ENCODE measurements at regions not wholly inside any gene's neighbourhood (a gene's known extent, or its start where the extent isn't known, plus 50 kb on each side); places are given as distances from the start of the nearest gene placed in this dataset.

DNA sequence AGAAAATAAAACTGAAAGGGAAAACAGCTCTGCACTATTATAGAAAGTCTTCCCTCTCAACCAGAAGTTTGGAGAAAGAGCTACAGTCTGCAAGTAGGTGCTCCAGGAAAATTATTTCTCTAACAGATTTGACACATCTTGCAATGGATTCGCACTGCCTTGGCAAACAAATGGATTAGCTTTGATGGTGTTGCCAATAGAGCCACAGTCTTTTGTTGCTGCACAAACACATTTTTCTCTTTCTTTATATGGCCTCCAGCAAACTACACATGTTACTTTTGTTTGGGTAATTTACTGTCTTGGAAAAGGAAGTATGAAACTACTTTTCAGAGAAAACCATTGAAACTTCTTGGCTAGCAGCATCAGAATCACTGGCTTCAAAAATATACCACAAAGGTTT, 523.1 kb downstream of the EFNA5 start:
- DNase-seq (ENCODE audit: low read depth in 2 of 2), result no peak

DNA sequence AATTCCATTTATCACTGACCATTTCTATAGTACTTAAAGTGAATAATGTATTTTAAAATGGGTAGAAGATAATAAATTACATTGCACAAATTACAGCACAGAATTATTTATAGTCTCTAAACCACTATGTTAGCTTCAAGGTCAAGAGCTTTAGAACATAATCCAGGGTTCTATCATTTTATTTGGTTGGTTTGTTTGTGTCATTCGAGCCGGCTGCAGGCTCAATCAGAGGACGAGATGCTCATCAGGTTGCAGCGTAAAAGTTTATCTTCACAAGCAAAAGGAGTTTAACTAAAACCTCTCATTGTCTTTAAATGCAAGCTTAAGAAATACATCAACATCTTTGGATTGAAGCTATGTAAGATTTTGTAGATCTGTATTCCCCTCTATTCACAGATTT, 523.8 kb downstream of the EFNA5 start:
- no peak for DNase-seq (ENCODE audit: low read depth in 2 of 2)

DNA sequence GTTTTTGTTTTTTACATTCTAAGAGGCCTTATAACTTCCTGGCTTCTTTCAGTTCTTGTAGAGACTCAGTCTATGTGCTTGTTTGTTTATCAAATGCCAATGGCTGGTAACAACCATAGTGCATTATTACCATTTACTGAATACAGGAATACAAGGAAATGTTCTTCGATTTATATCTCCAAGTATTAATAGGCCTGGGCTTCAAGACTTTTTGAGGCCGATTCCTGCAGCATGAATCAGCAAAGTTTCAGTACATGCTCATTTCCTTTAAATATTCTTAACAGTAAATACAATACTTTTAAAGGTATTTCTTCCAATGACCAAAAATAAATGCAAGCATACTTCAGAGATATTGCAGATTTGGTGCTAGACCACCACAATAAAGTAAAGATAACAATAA, 535.3 kb downstream of the EFNA5 start:
- DNase-seq (ENCODE audit: low read depth in 2 of 2), result no peak

DNA sequence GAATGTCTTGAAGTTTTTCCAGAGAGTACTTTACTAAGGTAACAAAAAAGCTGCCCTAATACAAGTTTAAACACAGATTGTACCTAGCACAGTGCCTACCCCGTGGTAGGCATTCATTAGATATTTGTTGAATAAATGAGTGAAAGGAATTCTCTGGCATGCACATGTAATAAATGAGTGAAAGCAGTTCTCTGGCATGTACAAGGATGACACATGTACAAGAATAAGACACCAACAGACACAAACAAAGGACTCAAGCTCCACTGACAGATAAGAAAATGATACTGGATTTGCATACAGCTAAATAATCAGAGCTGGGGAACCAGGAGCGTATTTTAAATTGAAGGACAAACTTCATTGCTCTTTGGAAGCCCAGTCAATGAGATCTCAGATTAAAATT, 535.8 kb downstream of the EFNA5 start:
- no peak for DNase-seq (ENCODE audit: low read depth in 2 of 2)

DNA sequence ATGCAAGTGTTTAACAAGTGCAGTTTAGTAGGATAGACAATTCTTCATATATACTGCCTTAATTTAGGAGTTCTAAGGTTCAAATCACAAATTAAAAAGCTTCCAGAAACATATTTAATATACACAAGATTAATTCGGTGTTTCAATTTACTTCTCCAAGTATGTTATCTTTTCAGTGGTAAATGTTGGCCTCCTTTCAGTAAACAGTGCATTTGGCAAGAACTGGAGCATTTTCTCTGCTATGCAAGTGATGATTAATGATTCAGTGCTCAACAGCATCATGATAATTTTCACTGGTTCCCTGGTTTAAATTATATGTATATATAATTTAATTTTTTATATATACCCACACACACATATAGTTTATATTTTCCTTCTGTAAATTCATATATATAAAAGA, 541.7 kb downstream of the EFNA5 start:
- no peak for DNase-seq (ENCODE audit: low read depth in 2 of 2)

DNA sequence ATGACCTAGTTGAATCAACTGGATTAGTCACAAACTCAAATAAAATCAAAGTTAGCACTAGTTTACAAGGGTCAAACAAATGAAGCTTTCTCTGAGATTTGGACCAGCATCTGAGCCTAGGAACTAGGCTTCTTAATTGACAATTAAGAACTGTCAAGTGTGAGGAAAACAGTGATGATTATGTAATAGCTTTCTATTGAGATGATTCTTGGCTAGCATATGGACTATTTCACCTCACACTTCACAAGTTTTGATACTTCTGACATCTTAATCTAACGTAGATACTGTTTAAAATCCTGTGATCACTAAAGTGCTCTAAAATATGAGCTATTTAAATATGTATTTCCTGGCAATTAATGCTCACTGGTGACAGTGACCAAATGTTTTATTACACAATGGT, 542.9 kb downstream of the EFNA5 start:
- no peak for DNase-seq (ENCODE audit: low read depth in 2 of 2)

DNA sequence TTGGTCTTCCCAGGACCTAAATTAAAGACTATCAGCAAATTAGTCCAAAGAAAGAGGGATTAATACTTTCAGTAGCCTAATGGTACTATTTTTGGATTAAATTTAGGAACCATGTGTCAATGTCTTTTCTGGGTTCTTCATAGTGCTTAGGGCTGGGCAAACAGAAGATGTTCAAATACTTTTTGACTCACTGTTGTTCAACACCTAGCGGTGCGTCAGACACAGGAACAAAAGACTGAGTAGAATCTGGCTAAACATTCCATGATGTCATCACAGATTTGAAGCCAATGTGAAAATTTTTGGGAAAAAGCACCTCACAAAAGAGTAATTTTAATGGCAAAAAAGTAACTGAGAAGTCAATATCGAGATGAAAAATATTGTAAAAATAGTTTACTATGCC, 544.4 kb downstream of the EFNA5 start:
- DNase-seq (ENCODE audit: low read depth in 2 of 2), result no peak

DNA sequence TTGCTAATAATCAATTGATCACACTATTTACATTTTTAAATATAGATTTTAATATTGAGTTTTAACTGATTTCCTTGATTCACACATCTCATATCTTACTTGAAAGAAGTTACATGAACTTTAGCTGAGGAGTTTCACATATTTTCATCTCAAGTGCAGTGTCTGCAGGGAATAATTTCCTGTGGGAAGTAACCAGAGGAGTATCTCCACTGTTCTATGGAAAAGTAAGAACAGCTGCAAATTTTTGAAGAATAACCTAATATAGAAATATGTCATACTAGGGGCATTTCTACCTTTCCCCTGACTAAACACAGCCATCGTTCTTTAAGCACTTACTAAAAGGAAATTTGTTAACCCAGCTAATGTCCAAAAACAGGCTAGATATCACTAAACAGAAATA, 546.4 kb downstream of the EFNA5 start:
- DNase-seq (ENCODE audit: low read depth in 2 of 2), result no peak

DNA sequence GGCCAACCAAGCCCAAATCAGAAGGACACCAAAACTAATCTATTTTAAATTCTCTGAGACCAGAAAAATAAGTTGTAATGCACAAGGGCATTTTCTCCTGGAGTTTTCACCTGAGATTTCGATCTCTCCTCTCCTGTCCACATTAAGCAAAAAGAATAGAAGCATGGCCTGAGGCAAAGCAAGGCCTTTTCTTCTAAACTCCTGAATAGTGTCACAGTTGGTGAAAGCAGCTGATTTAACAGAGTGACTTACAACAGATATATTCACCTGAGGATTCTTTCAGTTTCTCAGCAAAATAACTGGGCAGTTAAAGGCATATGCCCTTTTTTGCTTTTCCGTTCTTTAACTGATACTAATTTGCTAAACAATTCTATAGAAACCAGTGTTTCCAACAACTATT, 547.7 kb downstream of the EFNA5 start:
- DNase-seq (ENCODE audit: low read depth in 2 of 2), result no peak

DNA sequence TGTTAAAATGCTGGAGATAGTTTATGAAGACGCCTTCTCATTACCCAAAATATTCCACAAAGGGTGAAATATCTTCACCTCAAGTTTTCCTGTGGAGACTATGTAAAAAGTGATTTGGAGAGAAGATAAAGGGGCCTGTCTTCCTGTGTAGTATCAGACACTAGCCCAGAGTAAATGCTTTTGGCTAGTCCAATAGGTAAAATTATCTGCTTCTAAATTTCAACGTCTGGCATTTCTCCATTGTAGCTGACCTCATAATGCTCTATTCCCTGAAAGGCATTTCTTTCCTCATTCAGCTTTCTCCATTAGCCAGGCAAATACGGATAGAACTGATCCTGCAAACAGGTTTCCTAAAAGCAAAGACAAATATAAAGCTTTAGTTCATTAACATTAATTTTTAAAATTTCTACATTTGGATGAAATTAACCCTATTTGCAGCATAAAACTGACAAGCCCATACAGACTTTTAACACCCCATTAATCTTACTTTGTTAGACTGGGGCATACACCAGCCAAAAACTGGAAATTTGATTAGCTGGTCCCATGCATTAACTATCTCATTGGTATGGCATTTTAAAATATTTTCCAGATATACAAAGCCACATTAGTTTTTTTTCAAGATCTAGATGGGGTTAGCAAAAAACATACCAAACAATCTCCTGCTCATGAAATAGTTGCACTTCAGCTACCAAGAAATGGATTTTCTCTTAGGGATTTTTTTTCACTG, 548.8 kb downstream of the EFNA5 start:
- DNase-seq (ENCODE audit: low read depth in 2 of 2), result no peak

DNA sequence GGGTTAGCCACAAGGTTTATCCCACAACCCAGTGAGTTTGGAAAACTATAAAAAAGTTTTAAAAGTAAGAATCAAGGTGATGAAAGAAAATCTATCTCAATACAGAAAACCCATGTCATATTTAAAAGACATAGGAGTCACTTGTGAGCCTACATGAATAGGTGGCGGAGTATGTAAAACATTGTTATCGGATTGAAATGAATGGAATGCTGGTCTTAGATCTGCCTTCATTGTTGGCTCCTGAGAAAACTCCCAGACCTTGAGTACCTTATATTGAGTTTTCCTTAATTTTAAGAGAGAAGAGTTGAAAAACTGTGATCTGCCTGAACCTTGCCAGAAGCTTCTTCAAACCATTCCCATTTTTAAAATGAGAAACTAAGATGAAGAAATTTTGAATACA, 551.1 kb downstream of the EFNA5 start:
- no peak for DNase-seq (ENCODE audit: low read depth in 2 of 2)

DNA sequence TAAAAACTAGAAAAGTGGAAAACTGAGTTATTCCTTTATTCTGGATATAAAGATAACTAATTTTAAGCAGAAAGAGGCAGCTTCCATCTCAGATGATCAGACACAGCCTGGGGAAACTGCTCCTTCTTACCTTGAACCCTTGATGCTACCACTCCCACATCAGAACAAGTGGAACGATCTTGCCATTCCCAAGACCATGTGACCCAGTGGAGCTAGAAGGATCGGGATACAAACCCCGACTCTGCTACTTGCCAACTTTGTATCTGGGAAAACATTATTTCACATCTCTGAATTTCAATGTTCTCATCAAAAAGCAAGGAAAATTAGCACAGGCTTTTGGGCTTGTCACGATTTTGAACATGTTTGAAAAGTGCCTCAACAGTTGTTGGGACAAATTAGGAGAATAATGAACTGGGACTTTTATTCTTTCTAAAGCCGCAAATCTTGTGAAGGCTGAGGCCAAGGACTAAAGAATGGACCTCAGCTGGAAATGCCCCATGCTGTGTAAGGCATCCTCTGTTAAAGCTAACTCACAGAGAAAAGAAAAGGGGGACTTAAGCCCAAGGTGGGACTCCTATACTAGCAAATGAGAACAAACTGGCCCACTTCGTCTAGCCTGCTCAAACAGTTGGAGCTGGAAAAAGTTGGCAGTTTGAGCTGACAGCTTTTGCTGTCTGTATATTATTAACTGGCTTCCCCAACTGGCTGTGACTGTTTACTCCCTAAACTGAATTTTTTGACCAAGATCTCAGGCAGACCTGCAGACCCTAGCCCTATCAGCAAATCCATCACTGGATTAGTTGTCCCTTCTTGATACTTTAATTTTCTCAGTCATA, 552.3 kb downstream of the EFNA5 start:
- no peak for DNase-seq (ENCODE audit: low read depth in 2 of 2)

DNA sequence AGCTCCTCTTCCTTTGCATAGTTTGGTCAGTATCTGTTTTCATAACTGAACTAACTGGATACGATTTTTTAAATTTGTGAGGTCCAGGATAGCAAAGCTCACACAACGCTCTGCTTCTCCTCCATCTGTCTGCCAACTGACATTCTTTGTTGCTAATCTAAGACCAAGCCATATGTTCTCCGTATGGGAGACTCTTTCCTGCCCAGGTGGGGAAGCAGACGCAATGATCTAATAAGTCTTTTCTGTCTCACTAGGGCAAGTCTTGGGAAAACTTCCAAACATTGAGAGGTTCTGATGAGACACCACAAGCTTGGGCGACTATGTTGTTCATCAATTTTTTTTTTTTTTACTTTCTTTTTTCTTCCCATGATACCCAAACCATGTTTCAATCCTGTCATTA, 558.5 kb downstream of the EFNA5 start:
- no peak for DNase-seq (ENCODE audit: low read depth in 2 of 2)

DNA sequence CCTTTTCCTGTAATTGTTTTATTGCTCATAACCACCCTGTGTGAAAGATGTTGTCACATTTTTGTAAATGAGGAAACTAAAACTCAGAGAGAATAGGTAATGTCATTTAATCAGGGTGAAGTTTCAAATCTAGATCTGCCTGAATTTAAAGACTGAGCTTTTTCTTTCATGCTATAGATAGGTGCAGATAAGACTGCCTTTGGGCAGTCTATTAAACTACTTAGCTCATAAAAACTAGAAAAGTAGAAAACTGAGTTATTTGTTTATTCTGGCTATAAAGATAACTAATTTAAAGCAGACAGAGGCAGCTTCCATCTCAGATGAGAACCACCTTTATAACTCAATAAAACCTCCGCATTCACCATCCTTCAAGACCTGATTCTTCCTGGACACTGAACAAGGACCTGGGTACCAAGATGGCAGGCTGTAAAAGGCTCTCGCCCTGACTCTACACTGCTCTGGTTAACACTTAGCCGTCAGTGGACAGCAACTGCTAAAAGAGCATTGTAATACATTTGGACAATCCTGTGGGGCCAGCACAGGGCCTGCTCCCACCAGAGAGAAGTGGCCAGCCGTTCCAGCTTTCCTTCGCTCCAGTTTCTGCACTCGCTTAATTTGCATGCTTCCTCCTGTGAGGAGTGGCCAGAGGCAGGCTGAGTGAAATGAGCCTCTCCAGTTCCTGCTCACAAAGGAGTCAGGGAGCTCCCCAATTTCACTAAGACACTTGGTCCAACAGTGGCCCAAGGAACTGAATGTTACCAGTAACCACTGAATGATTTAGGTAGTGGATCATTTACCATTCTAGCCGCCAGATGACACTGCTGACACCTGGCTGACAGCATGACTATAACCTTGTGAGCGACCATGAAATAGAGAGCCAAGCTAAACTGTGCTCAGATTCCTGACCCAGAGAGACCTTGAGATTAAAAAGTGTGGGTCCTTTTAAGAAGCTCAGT, 566.4 kb downstream of the EFNA5 start:
- DNase-seq (ENCODE audit: low read depth in 2 of 2), result no peak

DNA sequence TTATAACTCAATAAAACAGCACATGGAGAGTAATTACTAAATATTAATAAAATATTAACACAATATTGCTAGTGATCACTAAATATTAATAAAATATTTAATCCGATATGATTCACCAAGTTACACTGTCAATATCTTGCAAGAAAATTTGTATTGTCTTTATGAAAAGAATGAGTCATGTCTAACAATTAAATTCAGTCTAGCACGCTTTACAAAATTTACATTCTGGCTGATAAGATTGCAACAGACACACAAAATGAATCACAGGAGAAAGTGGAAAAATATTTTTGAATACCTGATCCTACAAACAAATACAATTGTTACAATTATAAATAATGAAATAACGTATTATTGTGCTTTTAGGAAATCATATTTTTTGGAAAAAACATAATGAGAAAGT, 567.2 kb downstream of the EFNA5 start:
- no peak for DNase-seq (ENCODE audit: low read depth in 2 of 2)

DNA sequence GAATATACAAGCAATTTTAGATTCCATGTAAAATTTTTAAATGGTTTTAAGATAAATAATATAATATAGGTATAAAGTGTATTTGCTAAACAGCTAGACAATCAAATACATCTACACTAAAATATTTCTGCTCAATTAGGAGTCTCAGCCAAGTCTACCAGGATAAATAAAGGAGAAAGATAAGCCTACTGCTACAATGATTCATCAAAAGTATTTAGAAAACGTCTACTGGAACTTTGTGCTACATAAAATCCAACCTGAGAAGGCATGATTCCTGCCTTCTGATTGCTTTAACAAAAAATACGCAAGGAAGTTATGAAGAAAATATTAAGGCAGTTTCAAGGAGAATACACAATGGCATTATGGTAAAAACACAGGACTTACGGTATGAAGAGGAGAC, 570.6 kb downstream of the EFNA5 start:
- DNase-seq (ENCODE audit: low read depth in 2 of 2), result no peak

DNA sequence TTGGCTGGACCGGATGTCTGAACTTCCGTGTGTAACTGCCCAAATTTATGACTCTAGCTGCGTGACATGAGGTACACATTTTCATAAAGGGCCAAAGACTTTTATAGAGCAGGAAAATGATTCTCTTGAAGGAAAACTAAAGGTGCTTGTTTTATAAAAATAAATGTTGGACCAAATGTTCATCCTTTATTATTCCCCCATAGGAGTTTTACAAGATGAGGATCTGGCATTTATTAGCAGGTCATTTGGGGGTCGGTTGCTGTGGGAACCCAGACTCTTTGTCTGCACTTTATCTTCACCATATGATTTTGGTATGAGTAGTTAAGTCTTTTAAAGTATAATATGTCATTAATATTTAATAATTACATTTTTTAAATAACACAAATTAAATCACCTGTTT, 571.2 kb downstream of the EFNA5 start:
- no peak for DNase-seq (ENCODE audit: low read depth in 2 of 2)

DNA sequence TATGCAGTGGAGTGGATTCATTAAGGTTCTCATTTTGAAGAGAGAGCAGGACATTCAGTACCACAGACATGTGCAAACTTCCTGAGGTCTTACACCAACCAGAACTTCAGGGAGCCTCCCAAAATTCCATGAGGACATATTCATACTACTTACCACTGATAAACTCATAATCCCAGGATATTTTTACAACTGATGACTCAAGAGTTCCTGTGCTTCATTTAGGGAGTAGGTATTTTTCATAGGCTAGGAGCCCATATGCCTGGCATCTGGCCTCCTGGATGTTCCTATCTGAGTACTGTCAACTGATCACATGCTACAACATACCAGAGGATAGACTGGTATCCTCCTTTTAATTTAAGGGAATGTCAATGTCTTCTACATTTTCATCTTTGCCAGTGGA, 578.0 kb downstream of the EFNA5 start:
- no peak for DNase-seq (ENCODE audit: low read depth in 2 of 2)

DNA sequence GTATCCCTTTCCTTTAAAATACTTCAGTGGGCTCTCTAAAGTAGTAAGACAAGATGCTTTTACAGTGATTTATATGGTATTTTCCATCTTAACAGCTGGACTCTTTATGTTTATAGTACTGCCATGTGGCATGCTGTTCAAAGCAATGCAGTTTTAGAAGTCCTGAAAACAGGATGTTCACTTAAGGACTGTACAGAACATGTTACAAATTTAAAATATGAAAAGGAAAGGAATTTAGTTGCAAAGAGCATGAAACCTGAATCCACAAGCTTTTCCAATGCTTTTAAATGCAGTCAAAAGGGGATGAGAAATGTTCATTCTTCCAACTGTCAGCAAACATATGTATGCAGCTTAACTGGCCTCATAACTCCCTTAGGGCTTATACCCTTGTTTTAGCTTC, 580.2 kb downstream of the EFNA5 start:
- DNase-seq (ENCODE audit: low read depth in 2 of 2), result no peak

DNA sequence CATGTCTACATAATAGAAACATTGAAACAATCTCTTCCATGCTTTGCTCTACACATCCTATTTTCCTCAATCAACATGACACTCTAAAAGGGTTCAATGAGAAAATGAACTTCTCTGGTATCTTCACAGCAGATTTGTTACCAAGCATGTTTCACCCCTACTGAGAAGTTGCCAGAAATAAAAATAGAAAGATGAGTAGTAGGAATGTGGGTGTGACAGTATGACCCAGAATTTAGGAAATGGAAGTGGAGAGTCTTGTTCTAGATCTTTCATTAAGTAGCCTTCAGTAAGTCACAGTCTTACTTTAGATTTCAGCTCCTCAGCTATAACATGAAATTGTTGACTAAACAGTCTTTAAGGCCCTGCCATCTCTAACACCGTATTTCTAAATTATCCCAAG, 581.8 kb downstream of the EFNA5 start:
- DNase-seq (ENCODE audit: low read depth in 2 of 2), result no peak

DNA sequence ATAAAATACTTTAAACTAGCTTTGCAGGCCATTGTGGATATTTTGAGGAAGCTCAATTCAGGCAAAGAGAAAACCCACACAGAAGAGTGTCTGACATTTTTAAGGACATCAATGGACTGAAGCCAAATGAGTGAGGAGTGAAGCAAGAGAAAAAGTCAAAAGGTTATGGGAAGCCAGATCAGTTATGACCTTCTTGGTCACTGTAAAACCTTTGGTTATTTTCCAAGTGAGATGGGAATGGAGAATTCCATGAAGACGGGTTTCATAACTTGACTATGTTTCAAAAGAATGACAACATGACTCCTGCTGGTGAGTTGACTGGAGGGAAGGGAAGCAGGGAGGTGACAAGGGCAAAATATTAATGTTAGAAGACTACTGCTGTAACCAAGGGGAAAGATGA, 585.2 kb downstream of the EFNA5 start:
- no peak for DNase-seq (ENCODE audit: low read depth in 2 of 2)

DNA sequence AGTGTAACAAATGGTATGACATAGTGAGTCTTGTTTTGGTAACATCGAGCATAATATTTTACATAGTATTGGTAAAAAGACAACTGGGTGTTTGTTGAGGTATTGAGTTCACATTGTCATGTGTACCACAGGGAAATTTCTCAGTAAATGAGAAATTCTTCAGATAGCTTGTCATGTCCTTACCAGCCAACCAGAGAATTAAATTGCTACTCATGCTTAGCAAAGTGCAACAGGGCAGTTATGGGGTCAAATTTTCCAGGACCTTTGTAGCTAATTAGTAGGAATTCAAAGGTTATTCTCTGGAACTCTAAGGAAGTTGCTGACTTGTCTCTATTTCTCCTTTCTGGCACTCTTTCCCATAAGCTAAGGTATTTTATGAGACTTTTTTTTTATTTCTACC, 595.7 kb downstream of the EFNA5 start:
- no peak for DNase-seq (ENCODE audit: low read depth in 2 of 2)

Data from stimulated activated CD4-positive, alpha-beta T cell treated with anti-CD3 and anti-CD28 coated beads, Interleukin-12 subunit alpha, Interleukin-12 subunit beta, amount 100 ng/mL, for 24 hours (primary cell).